Vagina (tissue), 2 donors: ENCODE measurements at regions not wholly inside any gene's neighbourhood (a gene's known extent, or its start where the extent isn't known, plus 50 kb on each side); places are given as distances from the start of the nearest gene placed in this dataset.

Source experiments
- DNase-seq, 2 donors: peaks; one replicate each; pipeline ENCODE4 v3.0.0-alpha.2; 2017; ENCODE audit errors: extremely low spot score in 2 of 2
- H3K27ac ChIP-seq: fragments of 200-600 bp; sonication (generic); one replicate; pipeline ENCODE4 v1.5.1; 2019
- H3K27me3 ChIP-seq: fragments of 200-600 bp; sonication (generic); one replicate; pipeline ENCODE4 v1.5.1; 2019
- H3K36me3 ChIP-seq, 2 donors: fragments of 200-600 bp; sonication (generic); one replicate each; pipeline ENCODE4 v1.5.1; 2017 to 2019
- H3K4me1 ChIP-seq: fragments of 200-600 bp; sonication (generic); one replicate; pipeline ENCODE4 v1.5.1; 2019
- H3K4me3 ChIP-seq, 2 donors: fragments of 200-600 bp; sonication (generic); 1 replicate in 1 of 2; 2 replicates in 1 of 2; pipeline ENCODE4 v1.5.1; 2016 to 2019
- H3K9me3 ChIP-seq: fragments of 200-600 bp; sonication (generic); one replicate; pipeline ENCODE4 v1.5.1; 2019
- CTCF ChIP-seq, 3 experiments: fragments of 450-650 bp in 2 of 3; fragments of 200-600 bp in 1 of 3; sonication (generic) in 1 of 3; IDR thresholded peaks; one replicate each; pipeline ENCODE4 v1.5.1; 2017 to 2019; ENCODE audit warnings: antibody characterized with exemption in 3 of 3, mild to moderate bottlenecking in 2 of 3, moderate library complexity in 2 of 3
- POLR2A ChIP-seq, 2 donors: fragments of 450-650 bp; IDR thresholded peaks; one replicate each; pipeline ENCODE4 v1.6.1; 2017; ENCODE audit warnings: antibody characterized with exemption in 2 of 2, mild to moderate bottlenecking in 2 of 2, moderate library complexity in 2 of 2
- POLR2AphosphoS5 ChIP-seq, 2 donors: sonication (generic); formaldehyde crosslinking; IDR thresholded peaks; one replicate each; pipeline ENCODE4 v1.9.0; 2017; ENCODE audit warnings: antibody characterized with exemption in 2 of 2, mild to moderate bottlenecking in 2 of 2, low read depth in 1 of 2; ENCODE audit not compliant: insufficient read depth in 1 of 2
- intact Hi-C: fragments of 100-400 bp; cut with DNase I; formaldehyde crosslinking; loops from one replicate; pipeline ENCODE4 v1.15.1; 2023

DNA sequence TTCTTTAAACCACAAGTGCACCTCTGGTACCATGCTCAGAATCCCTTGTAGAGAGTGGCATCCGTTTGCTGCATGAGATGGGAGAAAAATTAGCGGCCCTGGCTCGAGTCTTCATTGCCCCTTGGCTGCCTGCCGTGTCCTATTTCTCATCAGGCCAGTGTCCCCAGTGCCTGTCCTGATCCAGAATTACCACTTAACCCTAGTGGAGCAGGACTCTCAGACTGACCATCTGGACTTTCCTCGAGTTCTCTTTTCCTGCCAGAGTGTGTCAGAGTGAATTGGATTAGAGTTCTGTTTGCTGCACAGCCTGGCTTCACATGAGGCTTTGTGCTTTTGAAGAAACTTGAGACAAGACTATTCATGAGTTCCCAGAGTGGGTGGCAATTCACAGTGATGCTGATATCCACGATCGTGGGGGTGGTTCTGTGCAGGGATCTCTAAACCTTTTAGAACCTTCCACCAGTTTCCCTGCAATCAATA, 92.6 kb downstream of the C9orf152 start:
- H3K27me3 ChIP-seq = no peaks in the 10 kb centered on the region
- no peak for TF ChIP-seq POLR2A (IDR thresholded peaks at IDR 0.05)
- TF ChIP-seq CTCF (IDR thresholded peaks at IDR 0.05) = no peak
- no peak for TF ChIP-seq POLR2AphosphoS5 (IDR thresholded peaks at IDR 0.05; ENCODE audit: insufficient read depth in 1 of 2, low read depth in 1 of 2)
- H3K36me3 ChIP-seq = no peaks in the 10 kb centered on the region
- H3K9me3 ChIP-seq = no peaks in the 10 kb centered on the region
- DNase-seq = no peak
- H3K4me1 ChIP-seq = peaks cover 23% of the 10 kb centered on the region
- intact Hi-C loops = no loop called here
- no peak overlapping the region for H3K4me3 ChIP-seq
- no peak overlapping the region for H3K27ac ChIP-seq

DNA sequence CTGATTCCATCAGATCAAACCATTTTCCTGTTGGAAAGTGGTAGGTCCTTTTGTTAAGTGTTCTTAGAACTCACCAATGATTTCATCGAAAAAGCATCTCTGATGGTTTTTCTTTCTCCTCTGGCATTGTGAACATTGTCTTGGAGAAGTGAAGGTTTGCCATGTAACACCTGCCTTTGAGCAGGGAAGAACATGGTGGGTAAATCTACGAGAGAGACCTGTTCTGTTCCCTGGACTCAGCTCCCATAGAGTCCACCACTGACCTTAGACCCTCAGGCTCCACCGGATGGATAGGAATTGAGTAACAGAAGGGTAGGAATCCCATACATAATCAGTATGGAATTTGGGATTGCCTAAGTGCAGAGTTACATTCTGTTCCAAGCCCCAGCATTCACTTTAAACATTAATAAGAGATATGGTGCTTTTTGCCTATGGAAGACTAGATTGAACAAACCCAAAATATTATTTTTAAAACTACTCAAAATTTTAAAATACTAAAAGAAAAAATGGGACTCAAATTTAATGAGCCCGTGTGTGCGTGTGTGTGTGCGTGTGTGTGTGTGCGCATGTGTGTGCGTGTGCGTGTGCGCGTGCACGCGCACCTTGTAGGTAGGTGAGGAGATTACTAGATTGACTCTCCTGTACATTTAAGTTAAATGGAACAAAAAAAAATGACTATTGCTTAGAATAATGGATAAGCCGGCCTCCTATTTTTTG, 92.0 kb downstream of the C9orf152 start:
- no peak for TF ChIP-seq POLR2AphosphoS5 (IDR thresholded peaks at IDR 0.05; ENCODE audit: insufficient read depth in 1 of 2, low read depth in 1 of 2)
- no peak for TF ChIP-seq CTCF (IDR thresholded peaks at IDR 0.05)
- intact Hi-C loops = no loop called here
- H3K36me3 ChIP-seq = no peaks in the 10 kb centered on the region
- H3K27me3 ChIP-seq = no peaks in the 10 kb centered on the region
- H3K9me3 ChIP-seq = no peaks in the 10 kb centered on the region
- H3K4me1 ChIP-seq = peaks cover 23% of the 10 kb centered on the region
- no peak overlapping the region for H3K27ac ChIP-seq
- DNase-seq = no peak
- H3K4me3 ChIP-seq = no peak overlapping the region

GRCh38 chr9:110116543-110116885, 91.4 kb downstream of the C9orf152 start:
- intact Hi-C loops = no loop called here
- Histone ChIP-seq H3K27me3 (no peaks in the 10 kb centered on the region), H3K4me1 (peaks cover 23% of the 10 kb centered on the region), H3K27ac (no peak overlapping the region), H3K36me3 (no peaks in the 10 kb centered on the region), H3K4me3 (no peak overlapping the region), H3K9me3 (no peaks in the 10 kb centered on the region)
- DNase-seq = no peak
- TF ChIP-seq CTCF (IDR thresholded peaks at IDR 0.05) (no peak), POLR2A (IDR thresholded peaks at IDR 0.05) (no peak), POLR2AphosphoS5 (IDR thresholded peaks at IDR 0.05; ENCODE audit: insufficient read depth in 1 of 2, low read depth in 1 of 2) (peak; percentile 22 to 38)

GRCh38 chr9:110121170-110121569, 86.8 kb downstream of the C9orf152 start:
- no peak for DNase-seq
- H3K9me3 ChIP-seq = no peaks in the 10 kb centered on the region
- intact Hi-C loops = no loop called here
- H3K4me3 ChIP-seq = no peak overlapping the region
- H3K27me3 ChIP-seq = no peaks in the 10 kb centered on the region
- H3K27ac ChIP-seq = no peak overlapping the region
- peaks cover 33% of the 10 kb centered on the region for H3K4me1 ChIP-seq
- no peaks in the 10 kb centered on the region for H3K36me3 ChIP-seq
- TF ChIP-seq POLR2A (IDR thresholded peaks at IDR 0.05) = no peak
- no peak for TF ChIP-seq POLR2AphosphoS5 (IDR thresholded peaks at IDR 0.05; ENCODE audit: insufficient read depth in 1 of 2, low read depth in 1 of 2)
- TF ChIP-seq CTCF (IDR thresholded peaks at IDR 0.05) = no peak

GRCh38 chr9:110123341-110124095, 84.4 kb downstream of the C9orf152 start:
- Histone ChIP-seq H3K36me3 (no peaks in the 10 kb centered on the region), H3K27ac (no peak overlapping the region), H3K4me1 (peaks cover 46% of the 10 kb centered on the region), H3K9me3 (no peaks in the 10 kb centered on the region), H3K27me3 (no peaks in the 10 kb centered on the region), H3K4me3 (no peak overlapping the region)
- no peak for DNase-seq
- TF ChIP-seq CTCF (IDR thresholded peaks at IDR 0.05) = no peak
- TF ChIP-seq POLR2A (IDR thresholded peaks at IDR 0.05) = no peak
- TF ChIP-seq POLR2AphosphoS5 (IDR thresholded peaks at IDR 0.05; ENCODE audit: insufficient read depth in 1 of 2, low read depth in 1 of 2) = no peak
- intact Hi-C loops = no loop called here
